IPS-15b (cell line): ENCODE measurements at regions not wholly inside any gene's neighbourhood (a gene's known extent, or its start where the extent isn't known, plus 50 kb on each side); places are given as distances from the start of the nearest gene placed in this dataset.
"Not testable (repeated sequence)": the region's sequence is repeated elsewhere in the genome, so short reads cannot be mapped to it uniquely, and the experiment has no call there.

Source experiments
- H3K27me3 ChIP-seq: one replicate; pipeline ENCODE4 v1.6.1; 2013; ENCODE audit warnings: low read length; ENCODE audit not compliant: control insufficient read depth, insufficient read depth
- H3K36me3 ChIP-seq: one replicate; pipeline ENCODE4 v1.6.1; 2013; ENCODE audit warnings: low read length; ENCODE audit not compliant: control insufficient read depth, insufficient read depth
- H3K4me1 ChIP-seq: one replicate; pipeline ENCODE4 v1.6.1; 2013; ENCODE audit warnings: mild to moderate bottlenecking, low read length; ENCODE audit not compliant: control insufficient read depth, insufficient read depth
- H3K4me3 ChIP-seq: one replicate; pipeline ENCODE4 v1.5.1; 2013; ENCODE audit warnings: low read depth, low read length
- H3K9ac ChIP-seq: one replicate; pipeline ENCODE4 v1.6.1; 2013; ENCODE audit warnings: low read depth, mild to moderate bottlenecking, low read length
- H3K9me3 ChIP-seq: one replicate; pipeline ENCODE4 v1.6.1; 2013; ENCODE audit warnings: mild to moderate bottlenecking, low read length; ENCODE audit not compliant: control insufficient read depth, insufficient read depth

GRCh38 chr1:70727886-70728489, 316.9 kb downstream of the CTH start:
- no peak overlapping the region for H3K4me3 ChIP-seq
- peak overlapping the region; percentile 24 for H3K9ac ChIP-seq

DNA sequence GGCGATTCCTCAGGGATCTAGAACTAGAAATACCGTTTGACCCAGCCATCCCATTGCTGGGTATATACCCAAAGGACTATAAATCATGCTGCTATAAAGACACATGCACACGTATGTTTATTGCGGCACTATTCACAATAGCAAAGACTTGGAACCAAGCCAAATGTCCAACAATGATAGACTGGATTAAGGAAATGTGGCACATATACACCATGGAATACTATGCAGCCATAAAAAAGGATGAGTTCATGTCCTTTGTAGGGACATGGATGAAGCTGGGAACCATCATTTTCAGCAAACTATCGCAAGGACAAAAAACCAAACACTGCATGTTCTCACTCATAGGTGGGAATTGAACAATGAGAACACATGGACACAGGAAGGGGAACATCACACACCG, 311.1 kb downstream of the PTGER3 start:
- not testable (repeated sequence) for H3K27me3 ChIP-seq, H3K4me1 ChIP-seq, H3K9ac ChIP-seq, H3K9me3 ChIP-seq, H3K4me3 ChIP-seq, H3K36me3 ChIP-seq

More at GRCh38 chr1:70727886-70728489, 316.9 kb downstream of the CTH start:
- no peaks in the 10 kb centered on the region for H3K9me3 ChIP-seq
- peaks cover 3% of the 10 kb centered on the region for H3K4me1 ChIP-seq
- no peaks in the 10 kb centered on the region for H3K27me3 ChIP-seq
- H3K36me3 ChIP-seq = no peaks in the 10 kb centered on the region

DNA sequence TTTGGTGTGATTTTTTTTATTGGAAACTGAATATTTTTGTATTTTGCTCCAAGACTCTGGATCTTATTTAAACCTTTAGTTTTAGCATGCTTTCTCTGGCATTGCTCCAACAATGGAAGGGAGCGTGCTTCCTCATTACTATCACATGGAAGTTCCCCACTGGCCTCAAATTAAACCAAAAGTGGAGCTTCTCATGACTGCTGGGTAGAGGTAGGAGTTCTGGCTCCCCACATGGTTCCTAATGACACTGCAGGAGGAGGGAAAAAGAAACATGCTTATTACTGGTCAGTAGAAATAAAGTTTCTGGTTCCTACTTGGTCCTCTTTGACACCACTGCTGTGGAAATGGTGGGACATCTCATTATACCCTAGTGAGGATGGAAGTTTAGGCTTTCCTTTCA, 310.5 kb downstream of the PTGER3 start:
- H3K36me3 ChIP-seq = no peaks in the 10 kb centered on the region
- no peak overlapping the region for H3K9ac ChIP-seq
- H3K27me3 ChIP-seq = no peaks in the 10 kb centered on the region
- H3K4me3 ChIP-seq = no peak overlapping the region
- no peaks in the 10 kb centered on the region for H3K4me1 ChIP-seq
- no peaks in the 10 kb centered on the region for H3K9me3 ChIP-seq

GRCh38 chr1:70738624-70739023, 309.0 kb downstream of the PTGER3 start:
- Histone ChIP-seq H3K4me1 (no peaks in the 10 kb centered on the region), H3K9ac (no peak overlapping the region), H3K9me3 (no peaks in the 10 kb centered on the region), H3K4me3 (no peak overlapping the region), H3K36me3 (no peaks in the 10 kb centered on the region), H3K27me3 (no peaks in the 10 kb centered on the region)

- H3K9ac ChIP-seq = no peak overlapping the region
- H3K9me3 ChIP-seq = no peaks in the 10 kb centered on the region
- H3K27me3 ChIP-seq = no peaks in the 10 kb centered on the region
These were observed 302.4 kb downstream of the PTGER3 start for GRCh38 chr1:70745199-70745598.

GRCh38 chr1:70746062-70746461, 301.6 kb downstream of the PTGER3 start:
- H3K27me3 ChIP-seq, H3K9ac ChIP-seq, H3K4me3 ChIP-seq, H3K9me3 ChIP-seq, H3K4me1 ChIP-seq, H3K36me3 ChIP-seq: not testable (repeated sequence)

More at GRCh38 chr1:70745199-70745598, 302.4 kb downstream of the PTGER3 start:
- no peak overlapping the region for H3K4me3 ChIP-seq
- no peaks in the 10 kb centered on the region for H3K4me1 ChIP-seq
- H3K36me3 ChIP-seq = no peaks in the 10 kb centered on the region

GRCh38 chr1:70747123-70747522, 300.5 kb downstream of the PTGER3 start:
- not testable (repeated sequence) for H3K9me3 ChIP-seq, H3K36me3 ChIP-seq, H3K9ac ChIP-seq, H3K4me1 ChIP-seq, H3K4me3 ChIP-seq, H3K27me3 ChIP-seq

- not testable (repeated sequence) for H3K27me3 ChIP-seq, H3K9me3 ChIP-seq, H3K4me3 ChIP-seq, H3K36me3 ChIP-seq, H3K4me1 ChIP-seq, H3K9ac ChIP-seq
These were observed 295.8 kb downstream of the PTGER3 start for GRCh38 chr1:70751676-70752287.

DNA sequence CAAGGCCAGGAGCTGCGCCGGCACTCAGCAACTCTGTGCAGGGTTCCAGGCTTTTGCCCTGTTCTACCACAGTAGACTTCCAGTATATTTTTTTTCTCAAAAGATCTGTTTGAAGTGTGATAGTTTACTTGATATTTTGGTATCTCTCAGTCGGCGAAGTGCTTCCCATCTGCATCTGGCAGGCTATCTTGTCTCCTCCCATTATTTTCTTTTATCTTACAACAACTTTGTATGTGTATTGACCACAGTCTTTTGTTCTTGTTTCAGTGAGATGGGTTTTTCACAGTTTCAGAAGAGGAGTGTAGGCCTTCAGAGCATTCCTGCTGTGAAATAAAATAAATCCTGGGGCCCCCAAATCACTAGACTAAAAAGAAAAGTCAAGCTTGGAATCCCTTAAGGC, 292.9 kb downstream of the PTGER3 start:
- no peaks in the 10 kb centered on the region for H3K27me3 ChIP-seq

GRCh38 chr1:70760154-70760553, 287.5 kb downstream of the PTGER3 start:
- H3K27me3 ChIP-seq = no peaks in the 10 kb centered on the region
- no peak overlapping the region for H3K9ac ChIP-seq
- no peaks in the 10 kb centered on the region for H3K4me1 ChIP-seq
- no peak overlapping the region for H3K4me3 ChIP-seq
- H3K36me3 ChIP-seq = no peaks in the 10 kb centered on the region
- H3K9me3 ChIP-seq = no peaks in the 10 kb centered on the region

More for the DNA sequence above, 292.9 kb downstream of the PTGER3 start:
- H3K9ac ChIP-seq = no peak overlapping the region
- no peaks in the 10 kb centered on the region for H3K4me1 ChIP-seq
- H3K36me3 ChIP-seq = no peaks in the 10 kb centered on the region
- no peak overlapping the region for H3K4me3 ChIP-seq
- no peaks in the 10 kb centered on the region for H3K9me3 ChIP-seq

DNA sequence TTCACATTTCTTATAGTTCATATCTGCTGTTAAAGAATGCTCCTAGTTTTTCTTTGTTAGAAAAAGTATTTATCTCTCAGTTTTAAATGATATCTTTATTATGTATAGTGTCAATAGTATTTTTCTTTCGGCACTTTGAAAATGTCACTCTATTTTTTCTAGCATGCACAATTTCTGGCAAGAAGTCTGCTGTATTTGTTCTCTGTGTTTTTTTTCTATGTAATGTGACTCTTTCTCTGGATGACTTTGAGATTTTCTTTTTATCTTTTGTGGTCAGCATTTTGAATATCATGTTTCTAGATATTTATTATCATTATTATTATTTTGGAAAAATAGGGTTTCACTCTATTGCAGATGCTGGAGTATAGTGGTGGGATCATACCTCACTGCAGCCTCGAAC, 285.2 kb downstream of the PTGER3 start:
- no peaks in the 10 kb centered on the region for H3K27me3 ChIP-seq
- no peak overlapping the region for H3K4me3 ChIP-seq
- H3K4me1 ChIP-seq = no peaks in the 10 kb centered on the region
- no peak overlapping the region for H3K9ac ChIP-seq
- no peaks in the 10 kb centered on the region for H3K9me3 ChIP-seq
- H3K36me3 ChIP-seq = no peaks in the 10 kb centered on the region

DNA sequence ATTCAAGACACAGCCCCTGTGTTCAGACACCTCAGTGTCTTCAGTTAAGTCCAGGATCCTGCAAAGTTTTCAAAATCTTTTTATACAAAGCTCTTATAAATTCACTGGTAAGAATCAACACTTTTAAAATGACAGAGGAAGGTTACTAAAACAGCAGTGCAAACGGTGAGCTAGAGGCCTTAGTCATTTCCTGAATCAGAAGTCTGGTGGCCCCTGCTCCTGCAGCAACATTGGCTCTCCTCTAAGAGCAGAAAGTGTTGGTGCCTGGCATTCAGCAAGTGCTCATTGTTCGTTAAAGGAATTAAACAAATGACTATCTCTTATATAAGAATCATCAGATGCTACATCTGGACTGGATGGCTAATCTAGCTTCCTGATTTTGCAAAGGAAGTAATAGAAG, 282.9 kb downstream of the PTGER3 start:
- H3K9me3 ChIP-seq = no peaks in the 10 kb centered on the region
- H3K4me3 ChIP-seq = no peak overlapping the region
- H3K4me1 ChIP-seq = no peaks in the 10 kb centered on the region
- no peaks in the 10 kb centered on the region for H3K27me3 ChIP-seq
- H3K36me3 ChIP-seq = no peaks in the 10 kb centered on the region
- no peak overlapping the region for H3K9ac ChIP-seq
